ENCODE measurements at regions not wholly inside any gene's neighbourhood (a gene's known extent, or its start where the extent isn't known, plus 50 kb on each side); places are given as distances from the start of the nearest gene placed in this dataset.
"Not testable (repeated sequence)": the region's sequence is repeated elsewhere in the genome, so short reads cannot be mapped to it uniquely, and the experiment has no call there.

- not testable (repeated sequence) for H3K9me3 ChIP-seq (ENCODE audit: control insufficient read depth, low read depth, low read length); H3K4me1 ChIP-seq (ENCODE audit: control insufficient read depth, insufficient read depth, low read length); H3K27me3 ChIP-seq (ENCODE audit: control insufficient read depth, insufficient read depth, low read length); H3K36me3 ChIP-seq (ENCODE audit: control insufficient read depth, insufficient read depth, low read length); H3K27ac ChIP-seq (ENCODE audit: low read length); H3K4me3 ChIP-seq (ENCODE audit: low read length); DNase-seq
- WGBS (ENCODE audit: insufficient coverage, low lambda C conversion rate) = 83% methylated on average over 1 of the region's 6 CpGs
These were observed 56.2 kb upstream of the ZSCAN2 start for GRCh38 chr15:84544586-84544985.

GRCh38 chr15:84547150-84547549, 53.7 kb upstream of the ZSCAN2 start:
- no CpG with 5 or more reads among the region's 2 CpGs for WGBS (ENCODE audit: insufficient coverage, low lambda C conversion rate)
- not testable (repeated sequence) for H3K27ac ChIP-seq (ENCODE audit: low read length); DNase-seq; H3K4me3 ChIP-seq (ENCODE audit: low read length); H3K4me1 ChIP-seq (ENCODE audit: control insufficient read depth, insufficient read depth, low read length); H3K27me3 ChIP-seq (ENCODE audit: control insufficient read depth, insufficient read depth, low read length); H3K9me3 ChIP-seq (ENCODE audit: control insufficient read depth, low read depth, low read length); H3K36me3 ChIP-seq (ENCODE audit: control insufficient read depth, insufficient read depth, low read length)

GRCh38 chr15:84550503-84550902, 50.3 kb upstream of the ZSCAN2 start:
- not testable (repeated sequence) for H3K36me3 ChIP-seq (ENCODE audit: control insufficient read depth, insufficient read depth, low read length); H3K27ac ChIP-seq (ENCODE audit: low read length); H3K4me1 ChIP-seq (ENCODE audit: control insufficient read depth, insufficient read depth, low read length); H3K9me3 ChIP-seq (ENCODE audit: control insufficient read depth, low read depth, low read length); H3K27me3 ChIP-seq (ENCODE audit: control insufficient read depth, insufficient read depth, low read length); H3K4me3 ChIP-seq (ENCODE audit: low read length); DNase-seq
- no CpG with 5 or more reads among the region's 5 CpGs for WGBS (ENCODE audit: insufficient coverage, low lambda C conversion rate)

Measured in large intestine (tissue), 3 donors.